ENCODE measurements at regions not wholly inside any gene's neighbourhood (a gene's known extent, or its start where the extent isn't known, plus 50 kb on each side); places are given as distances from the start of the nearest gene placed in this dataset.

DNA sequence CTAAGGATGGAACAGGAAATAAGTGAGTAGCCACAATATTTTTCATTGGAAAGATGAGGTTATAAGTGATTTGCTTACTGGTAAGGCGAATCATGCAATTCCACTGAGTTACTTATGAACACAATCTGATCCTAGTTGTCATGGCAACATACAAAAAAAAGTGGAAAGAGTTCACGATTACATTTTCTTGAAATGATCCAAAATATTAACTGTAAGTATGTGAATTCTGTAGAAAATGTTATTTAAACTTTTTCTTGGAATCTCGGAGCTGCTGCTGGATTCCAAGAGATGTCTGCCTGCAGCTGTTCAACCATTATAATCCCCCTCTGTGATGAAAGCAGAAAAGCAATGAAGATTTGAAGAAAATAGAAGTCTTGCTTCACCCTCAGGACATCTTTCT, 120.5 kb downstream of the KBTBD8 start:
- H3K36me3 ChIP-seq (ENCODE audit: control insufficient read depth in 2 of 3, insufficient read depth in 3 of 3, low read length in 3 of 3): no peaks in the 10 kb centered on the region
- no peak overlapping the region for H3K9ac ChIP-seq (ENCODE audit: low read length in 3 of 3)
- H3K27me3 ChIP-seq (ENCODE audit: control insufficient read depth, insufficient read depth, low read length): no peaks in the 10 kb centered on the region
- H3K27ac ChIP-seq (ENCODE audit: low read depth in 2 of 2, low read length in 2 of 2): no peak overlapping the region
- H3K4me1 ChIP-seq (ENCODE audit: control insufficient read depth in 2 of 3, insufficient read depth in 2 of 3, low read depth in 1 of 3, low read length in 3 of 3): no peaks in the 10 kb centered on the region
- H3K4me3 ChIP-seq (ENCODE audit: low read length in 3 of 3): no peak overlapping the region
- no peak for FAIRE-seq
- intact Hi-C loops (cut with DNase I): loop anchor here (5.0 kb wide), 1 partner anchor 1764 kb away; no protein-coding TSS in a partner anchor
- DNase-seq: no peak
- no peaks in the 10 kb centered on the region for H3K9me3 ChIP-seq (ENCODE audit: control insufficient read depth in 2 of 3, insufficient read depth in 1 of 3, low read length in 3 of 3)
- TF ChIP-seq, protein P1, sequence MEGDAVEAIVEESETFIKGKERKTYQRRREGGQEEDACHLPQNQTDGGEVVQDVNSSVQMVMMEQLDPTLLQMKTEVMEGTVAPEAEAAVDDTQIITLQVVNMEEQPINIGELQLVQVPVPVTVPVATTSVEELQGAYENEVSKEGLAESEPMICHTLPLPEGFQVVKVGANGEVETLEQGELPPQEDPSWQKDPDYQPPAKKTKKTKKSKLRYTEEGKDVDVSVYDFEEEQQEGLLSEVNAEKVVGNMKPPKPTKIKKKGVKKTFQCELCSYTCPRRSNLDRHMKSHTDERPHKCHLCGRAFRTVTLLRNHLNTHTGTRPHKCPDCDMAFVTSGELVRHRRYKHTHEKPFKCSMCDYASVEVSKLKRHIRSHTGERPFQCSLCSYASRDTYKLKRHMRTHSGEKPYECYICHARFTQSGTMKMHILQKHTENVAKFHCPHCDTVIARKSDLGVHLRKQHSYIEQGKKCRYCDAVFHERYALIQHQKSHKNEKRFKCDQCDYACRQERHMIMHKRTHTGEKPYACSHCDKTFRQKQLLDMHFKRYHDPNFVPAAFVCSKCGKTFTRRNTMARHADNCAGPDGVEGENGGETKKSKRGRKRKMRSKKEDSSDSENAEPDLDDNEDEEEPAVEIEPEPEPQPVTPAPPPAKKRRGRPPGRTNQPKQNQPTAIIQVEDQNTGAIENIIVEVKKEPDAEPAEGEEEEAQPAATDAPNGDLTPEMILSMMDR (IDR thresholded peaks at IDR 0.05; ENCODE audit: borderline replicate concordance, extremely low read depth, insufficient read depth): no peak

DNA sequence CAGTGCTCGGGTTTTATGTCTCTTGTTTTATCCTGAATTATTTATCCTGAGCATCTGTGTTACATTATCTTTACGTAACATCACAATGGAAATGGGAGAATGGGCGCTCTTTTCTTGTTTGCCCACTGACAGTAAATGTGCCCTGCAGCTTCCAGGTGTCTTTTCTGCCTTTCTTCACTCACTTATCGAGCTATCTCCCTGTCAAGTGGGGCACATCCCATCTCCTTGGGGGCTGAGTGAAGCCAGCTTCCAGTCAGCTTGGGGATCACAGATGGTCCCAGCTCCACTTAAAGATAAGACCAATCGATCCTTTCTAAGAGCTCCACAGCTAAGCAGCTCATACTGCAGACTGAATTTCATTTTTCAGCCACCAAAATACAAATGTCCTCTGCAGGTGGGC, 125.8 kb downstream of the KBTBD8 start:
- no peak overlapping the region for H3K4me3 ChIP-seq (ENCODE audit: low read length in 3 of 3)
- no peaks in the 10 kb centered on the region for H3K4me1 ChIP-seq (ENCODE audit: control insufficient read depth in 2 of 3, insufficient read depth in 2 of 3, low read depth in 1 of 3, low read length in 3 of 3)
- H3K27me3 ChIP-seq (ENCODE audit: control insufficient read depth, insufficient read depth, low read length): no peaks in the 10 kb centered on the region
- FAIRE-seq (no peak), DNase-seq (no peak)
- no peak overlapping the region for H3K9ac ChIP-seq (ENCODE audit: low read length in 3 of 3)
- no peak overlapping the region for H3K27ac ChIP-seq (ENCODE audit: low read depth in 2 of 2, low read length in 2 of 2)
- TF ChIP-seq, protein P1 (IDR thresholded peaks at IDR 0.05; ENCODE audit: borderline replicate concordance, extremely low read depth, insufficient read depth): no peak
- H3K36me3 ChIP-seq (ENCODE audit: control insufficient read depth in 2 of 3, insufficient read depth in 3 of 3, low read length in 3 of 3): no peaks in the 10 kb centered on the region
- intact Hi-C loops (cut with DNase I): no loop called here
- peaks cover 0 to 8% (median 0%) of the 10 kb centered on the region in 3 donors for H3K9me3 ChIP-seq (ENCODE audit: control insufficient read depth in 2 of 3, insufficient read depth in 1 of 3, low read length in 3 of 3)

DNA sequence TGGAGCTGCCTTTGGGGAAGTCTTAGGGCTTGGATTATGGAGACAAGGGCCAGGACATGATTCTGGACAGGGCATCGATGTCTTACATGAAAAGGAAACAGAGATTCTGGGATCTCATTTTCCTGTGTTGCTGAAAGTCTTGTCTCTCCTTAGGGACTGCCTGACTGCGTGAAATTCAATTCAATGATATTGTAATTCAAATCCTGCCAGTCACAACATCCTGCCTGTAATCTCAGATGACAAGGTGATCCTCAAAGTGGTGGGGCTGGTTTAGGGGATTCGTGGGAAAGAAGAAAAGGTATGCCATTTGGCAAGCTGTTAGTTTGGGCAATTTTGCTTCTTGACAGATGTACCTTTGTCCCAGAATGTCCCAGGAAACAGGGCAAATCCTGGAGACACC, 129.1 kb downstream of the KBTBD8 start:
- TF ChIP-seq, protein P1 (IDR thresholded peaks at IDR 0.05; ENCODE audit: borderline replicate concordance, extremely low read depth, insufficient read depth): no peak
- FAIRE-seq (no peak), DNase-seq (no peak)
- H3K9ac ChIP-seq (ENCODE audit: low read length in 3 of 3): no peak overlapping the region
- no peak overlapping the region for H3K27ac ChIP-seq (ENCODE audit: low read depth in 2 of 2, low read length in 2 of 2)
- H3K4me1 ChIP-seq (ENCODE audit: control insufficient read depth in 2 of 3, insufficient read depth in 2 of 3, low read depth in 1 of 3, low read length in 3 of 3): no peaks in the 10 kb centered on the region
- no peaks in the 10 kb centered on the region for H3K27me3 ChIP-seq (ENCODE audit: control insufficient read depth, insufficient read depth, low read length)
- peaks cover 0 to 8% (median 0%) of the 10 kb centered on the region in 3 donors for H3K9me3 ChIP-seq (ENCODE audit: control insufficient read depth in 2 of 3, insufficient read depth in 1 of 3, low read length in 3 of 3)
- intact Hi-C loops (cut with DNase I): no loop called here
- H3K4me3 ChIP-seq (ENCODE audit: low read length in 3 of 3): no peak overlapping the region
- no peaks in the 10 kb centered on the region for H3K36me3 ChIP-seq (ENCODE audit: control insufficient read depth in 2 of 3, insufficient read depth in 3 of 3, low read length in 3 of 3)

DNA sequence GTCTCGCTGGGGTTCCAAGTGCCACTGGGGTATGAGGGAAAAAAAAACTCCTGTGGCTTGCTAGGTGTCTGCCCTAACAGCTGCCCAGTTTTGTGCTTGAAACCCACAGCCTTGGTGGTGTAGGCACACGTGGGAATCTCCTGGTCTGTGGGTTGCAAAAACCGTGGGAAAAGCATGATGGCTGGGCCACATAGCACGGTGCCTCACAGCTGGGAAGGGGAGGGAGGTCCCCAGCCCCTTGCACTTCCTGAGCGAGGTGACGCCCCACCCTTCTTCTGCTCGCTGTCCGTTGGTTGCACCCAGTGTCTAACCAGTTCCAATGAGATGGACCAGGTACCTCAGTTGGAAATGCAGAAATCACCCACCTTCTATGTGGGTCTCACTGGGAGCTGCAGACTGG, 144.3 kb downstream of the KBTBD8 start:
- FAIRE-seq (no peak), DNase-seq (no peak)
- Histone ChIP-seq H3K9ac (ENCODE audit: low read length in 3 of 3) (no peak overlapping the region), H3K36me3 (ENCODE audit: control insufficient read depth in 2 of 3, insufficient read depth in 3 of 3, low read length in 3 of 3) (no peaks in the 10 kb centered on the region), H3K9me3 (ENCODE audit: control insufficient read depth in 2 of 3, insufficient read depth in 1 of 3, low read length in 3 of 3) (no peaks in the 10 kb centered on the region), H3K27me3 (ENCODE audit: control insufficient read depth, insufficient read depth, low read length) (no peaks in the 10 kb centered on the region), H3K27ac (ENCODE audit: low read depth in 2 of 2, low read length in 2 of 2) (no peak overlapping the region), H3K4me3 (ENCODE audit: low read length in 3 of 3) (no peak overlapping the region), H3K4me1 (ENCODE audit: control insufficient read depth in 2 of 3, insufficient read depth in 2 of 3, low read depth in 1 of 3, low read length in 3 of 3) (no peaks in the 10 kb centered on the region)
- TF ChIP-seq, protein P1 (IDR thresholded peaks at IDR 0.05; ENCODE audit: borderline replicate concordance, extremely low read depth, insufficient read depth): no peak
- intact Hi-C loops (cut with DNase I): no loop called here
